ENCODE measurements at regions not wholly inside any gene's neighbourhood (a gene's known extent, or its start where the extent isn't known, plus 50 kb on each side); places are given as distances from the start of the nearest gene placed in this dataset.
"Not testable (repeated sequence)": the region's sequence is repeated elsewhere in the genome, so short reads cannot be mapped to it uniquely, and the experiment has no call there.

- not testable (repeated sequence) for DNase-seq; H3K27ac Mint-ChIP-seq; ATAC-seq (replicated peaks); H3K4me3 Mint-ChIP-seq; H3K36me3 Mint-ChIP-seq (ENCODE audit: insufficient read depth); H3K4me1 Mint-ChIP-seq (ENCODE audit: low read depth in 2 of 2); H3K27me3 Mint-ChIP-seq
- peaks cover 6 to 21% of the 10 kb centered on the region in 2 donors for H3K9me3 Mint-ChIP-seq
These were observed 901.5 kb downstream of the TAF11L14 start for GRCh38 chr5:18535753-18536152.

- Mint-ChIP-seq H3K36me3 (ENCODE audit: insufficient read depth) (no peaks in the 10 kb centered on the region), H3K4me1 (ENCODE audit: low read depth in 2 of 2) (no peaks in the 10 kb centered on the region), H3K27me3 (no peaks in the 10 kb centered on the region), H3K27ac (no peak overlapping the region), H3K9me3 (peaks cover 3 to 10% of the 10 kb centered on the region in 2 donors), H3K4me3 (no peak overlapping the region)
- DNase-seq, result no peak
- no peak for ATAC-seq (replicated peaks)
These were observed 910.2 kb downstream of the TAF11L14 start for GRCh38 chr5:18544421-18544820.

GRCh38 chr5:18546591-18546990 lies 912.3 kb downstream of the TAF11L14 start:
- H3K27me3 Mint-ChIP-seq, result no peaks in the 10 kb centered on the region
- H3K4me3 Mint-ChIP-seq, result no peak overlapping the region
- H3K4me1 Mint-ChIP-seq (ENCODE audit: low read depth in 2 of 2), result no peaks in the 10 kb centered on the region
- DNase-seq (no peak), ATAC-seq (replicated peaks) (no peak)
- no peak overlapping the region for H3K27ac Mint-ChIP-seq
- H3K9me3 Mint-ChIP-seq, result peaks cover 4 to 8% of the 10 kb centered on the region in 2 donors
- no peaks in the 10 kb centered on the region for H3K36me3 Mint-ChIP-seq (ENCODE audit: insufficient read depth)

- ATAC-seq (replicated peaks) (no peak), DNase-seq (no peak)
- Mint-ChIP-seq H3K36me3 (ENCODE audit: insufficient read depth) (no peaks in the 10 kb centered on the region), H3K27me3 (no peaks in the 10 kb centered on the region), H3K27ac (no peak overlapping the region), H3K9me3 (peaks cover 12 to 14% of the 10 kb centered on the region in 2 donors), H3K4me1 (ENCODE audit: low read depth in 2 of 2) (no peaks in the 10 kb centered on the region), H3K4me3 (no peak overlapping the region)
These were observed 917.5 kb downstream of the TAF11L14 start for GRCh38 chr5:18551716-18552115.

GRCh38 chr5:18553269-18553668 lies 919.0 kb downstream of the TAF11L14 start:
- no peak for DNase-seq
- Mint-ChIP-seq H3K9me3 (peaks cover 11 to 14% of the 10 kb centered on the region in 2 donors), H3K36me3 (ENCODE audit: insufficient read depth) (no peaks in the 10 kb centered on the region), H3K27ac (no peak overlapping the region), H3K4me1 (ENCODE audit: low read depth in 2 of 2) (no peaks in the 10 kb centered on the region), H3K4me3 (no peak overlapping the region), H3K27me3 (no peaks in the 10 kb centered on the region)
- no peak for ATAC-seq (replicated peaks)

GRCh38 chr5:18560602-18561001 lies 926.3 kb downstream of the TAF11L14 start:
- DNase-seq (no peak), ATAC-seq (replicated peaks) (no peak)
- H3K27me3 Mint-ChIP-seq, result no peaks in the 10 kb centered on the region
- H3K4me1 Mint-ChIP-seq (ENCODE audit: low read depth in 2 of 2), result no peaks in the 10 kb centered on the region
- H3K36me3 Mint-ChIP-seq (ENCODE audit: insufficient read depth), result no peaks in the 10 kb centered on the region
- no peak overlapping the region for H3K27ac Mint-ChIP-seq
- no peak overlapping the region for H3K4me3 Mint-ChIP-seq
- peaks cover 0 to 4% of the 10 kb centered on the region in 2 donors for H3K9me3 Mint-ChIP-seq

- H3K4me1 Mint-ChIP-seq (ENCODE audit: low read depth in 2 of 2), result no peaks in the 10 kb centered on the region
- H3K27me3 Mint-ChIP-seq, result no peaks in the 10 kb centered on the region
- no peak overlapping the region for H3K4me3 Mint-ChIP-seq
- peaks cover 7% of the 10 kb centered on the region in 2 donors for H3K9me3 Mint-ChIP-seq
- ATAC-seq (replicated peaks), result no peak
- H3K27ac Mint-ChIP-seq, result no peak overlapping the region
- no peaks in the 10 kb centered on the region for H3K36me3 Mint-ChIP-seq (ENCODE audit: insufficient read depth)
- no peak for DNase-seq
These were observed 929.6 kb downstream of the TAF11L14 start for GRCh38 chr5:18563853-18564252.

GRCh38 chr5:18566671-18567070 lies 932.4 kb downstream of the TAF11L14 start:
- H3K36me3 Mint-ChIP-seq (ENCODE audit: insufficient read depth), result no peaks in the 10 kb centered on the region
- no peaks in the 10 kb centered on the region for H3K27me3 Mint-ChIP-seq
- DNase-seq, result no peak
- no peaks in the 10 kb centered on the region for H3K4me1 Mint-ChIP-seq (ENCODE audit: low read depth in 2 of 2)
- no peak overlapping the region for H3K4me3 Mint-ChIP-seq
- no peak overlapping the region for H3K27ac Mint-ChIP-seq
- no peak for ATAC-seq (replicated peaks)
- H3K9me3 Mint-ChIP-seq, result peaks cover 7% of the 10 kb centered on the region in 2 donors

- H3K27me3 Mint-ChIP-seq, result no peaks in the 10 kb centered on the region
- H3K9me3 Mint-ChIP-seq, result peaks cover 0 to 3% of the 10 kb centered on the region in 2 donors
- no peaks in the 10 kb centered on the region for H3K4me1 Mint-ChIP-seq (ENCODE audit: low read depth in 2 of 2)
- no peak overlapping the region for H3K27ac Mint-ChIP-seq
- DNase-seq (no peak), ATAC-seq (replicated peaks) (no peak)
- no peaks in the 10 kb centered on the region for H3K36me3 Mint-ChIP-seq (ENCODE audit: insufficient read depth)
- H3K4me3 Mint-ChIP-seq, result no peak overlapping the region
These were observed 942.3 kb downstream of the TAF11L14 start for GRCh38 chr5:18576586-18576985.

GRCh38 chr5:18601185-18601584 lies 966.9 kb downstream of the TAF11L14 start:
- ATAC-seq (replicated peaks) (no peak), DNase-seq (no peak)
- Mint-ChIP-seq H3K27me3 (no peaks in the 10 kb centered on the region), H3K4me1 (ENCODE audit: low read depth in 2 of 2) (no peaks in the 10 kb centered on the region), H3K9me3 (no peaks in the 10 kb centered on the region), H3K36me3 (ENCODE audit: insufficient read depth) (no peaks in the 10 kb centered on the region), H3K4me3 (no peak overlapping the region), H3K27ac (no peak overlapping the region)

- H3K27ac Mint-ChIP-seq, result no peak overlapping the region
- H3K27me3 Mint-ChIP-seq, result no peaks in the 10 kb centered on the region
- no peaks in the 10 kb centered on the region for H3K9me3 Mint-ChIP-seq
- DNase-seq (no peak), ATAC-seq (replicated peaks) (no peak)
- no peaks in the 10 kb centered on the region for H3K36me3 Mint-ChIP-seq (ENCODE audit: insufficient read depth)
- H3K4me1 Mint-ChIP-seq (ENCODE audit: low read depth in 2 of 2), result no peaks in the 10 kb centered on the region
- no peak overlapping the region for H3K4me3 Mint-ChIP-seq
These were observed 968.1 kb downstream of the TAF11L14 start for GRCh38 chr5:18602402-18602801.

GRCh38 chr5:18605186-18605585 lies 970.9 kb downstream of the TAF11L14 start:
- Mint-ChIP-seq H3K27me3 (no peaks in the 10 kb centered on the region), H3K36me3 (ENCODE audit: insufficient read depth) (no peaks in the 10 kb centered on the region), H3K4me1 (ENCODE audit: low read depth in 2 of 2) (no peaks in the 10 kb centered on the region), H3K27ac (no peak overlapping the region), H3K4me3 (no peak overlapping the region), H3K9me3 (no peaks in the 10 kb centered on the region)
- DNase-seq (no peak), ATAC-seq (replicated peaks) (no peak)

GRCh38 chr5:18607570-18607969 lies 973.3 kb downstream of the TAF11L14 start:
- Mint-ChIP-seq H3K27ac (no peak overlapping the region), H3K9me3 (no peaks in the 10 kb centered on the region), H3K4me1 (ENCODE audit: low read depth in 2 of 2) (no peaks in the 10 kb centered on the region), H3K27me3 (no peaks in the 10 kb centered on the region), H3K36me3 (ENCODE audit: insufficient read depth) (no peaks in the 10 kb centered on the region), H3K4me3 (no peak overlapping the region)
- DNase-seq (no peak), ATAC-seq (replicated peaks) (no peak)

GRCh38 chr5:18617191-18617590 lies 982.9 kb downstream of the TAF11L14 start:
- not testable (repeated sequence) for H3K36me3 Mint-ChIP-seq (ENCODE audit: insufficient read depth); H3K4me1 Mint-ChIP-seq (ENCODE audit: low read depth in 2 of 2); ATAC-seq (replicated peaks); DNase-seq; H3K27me3 Mint-ChIP-seq; H3K4me3 Mint-ChIP-seq; H3K27ac Mint-ChIP-seq
- H3K9me3 Mint-ChIP-seq, result peaks cover 7 to 15% of the 10 kb centered on the region in 2 donors

GRCh38 chr5:18630458-18631045 lies 996.3 kb downstream of the TAF11L14 start:
- Mint-ChIP-seq H3K36me3 (ENCODE audit: insufficient read depth) (no peaks in the 10 kb centered on the region), H3K9me3 (peaks cover 9 to 26% of the 10 kb centered on the region in 2 donors), H3K27me3 (no peaks in the 10 kb centered on the region), H3K4me1 (ENCODE audit: low read depth in 2 of 2) (no peaks in the 10 kb centered on the region), H3K4me3 (no peak overlapping the region), H3K27ac (no peak overlapping the region)
- no peak for DNase-seq
- ATAC-seq (replicated peaks), result no peak

Measured in effector memory CD8-positive, alpha-beta T cell (primary cell).